Body of pancreas (tissue), 4 donors: ENCODE measurements at regions not wholly inside any gene's neighbourhood (a gene's known extent, or its start where the extent isn't known, plus 50 kb on each side); places are given as distances from the start of the nearest gene placed in this dataset.

ENCODE experiments used
- POLR2A ChIP-seq, 3 donors: fragments of 450-650 bp; IDR thresholded peaks; one replicate each; pipeline ENCODE4 v1.6.1; 2016; ENCODE audit warnings: antibody characterized with exemption in 3 of 3, mild to moderate bottlenecking in 2 of 3
- TF ChIP-seq, protein P1 (sequence below), 7 experiments: fragments of 450-650 bp in 4 of 7; fragments of 200-600 bp in 3 of 7; sonication (generic) in 3 of 7; IDR thresholded peaks; one replicate each; pipeline ENCODE4 v1.5.1; 2016 to 2019; ENCODE audit warnings: antibody characterized with exemption in 7 of 7

DNA sequence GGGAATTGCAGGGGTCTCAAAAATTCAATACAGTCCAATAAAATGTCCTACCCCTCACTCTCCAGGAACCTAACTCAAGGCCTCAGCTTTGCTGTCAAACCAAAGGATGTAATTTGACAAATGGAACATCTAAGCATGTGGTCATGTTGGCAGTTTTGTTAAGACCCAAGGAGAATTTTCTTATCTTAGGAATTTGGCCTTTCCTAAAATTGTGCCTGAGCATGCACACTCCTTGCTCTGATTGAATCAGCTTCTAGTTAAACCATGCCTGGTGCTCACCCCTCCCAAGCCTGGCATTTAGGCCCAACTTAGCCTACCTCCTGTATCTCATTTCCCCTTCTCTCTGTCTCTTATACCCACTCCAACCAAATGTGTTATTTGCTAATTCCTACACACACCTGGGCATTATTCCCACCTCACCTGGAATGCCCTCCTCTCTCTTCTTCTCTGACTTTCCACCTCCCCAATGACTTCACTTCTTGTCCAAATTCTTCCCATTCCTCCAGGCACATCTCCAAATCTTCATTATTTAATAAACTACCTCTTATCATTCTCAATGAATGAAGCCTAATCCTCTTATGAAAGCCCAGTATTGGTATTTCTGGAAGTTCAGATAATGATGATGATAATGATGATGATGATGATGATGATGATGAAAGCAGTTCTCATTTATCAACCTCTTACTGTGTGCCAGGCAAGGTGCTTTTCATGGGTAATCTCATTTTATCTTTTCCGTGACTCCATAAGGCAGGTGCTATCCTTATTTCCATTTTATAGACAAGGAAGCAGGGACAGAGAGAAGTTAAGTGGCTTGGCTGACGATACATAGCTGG is 178.0 kb upstream of the IRX6 start:
- TF ChIP-seq, protein P1, sequence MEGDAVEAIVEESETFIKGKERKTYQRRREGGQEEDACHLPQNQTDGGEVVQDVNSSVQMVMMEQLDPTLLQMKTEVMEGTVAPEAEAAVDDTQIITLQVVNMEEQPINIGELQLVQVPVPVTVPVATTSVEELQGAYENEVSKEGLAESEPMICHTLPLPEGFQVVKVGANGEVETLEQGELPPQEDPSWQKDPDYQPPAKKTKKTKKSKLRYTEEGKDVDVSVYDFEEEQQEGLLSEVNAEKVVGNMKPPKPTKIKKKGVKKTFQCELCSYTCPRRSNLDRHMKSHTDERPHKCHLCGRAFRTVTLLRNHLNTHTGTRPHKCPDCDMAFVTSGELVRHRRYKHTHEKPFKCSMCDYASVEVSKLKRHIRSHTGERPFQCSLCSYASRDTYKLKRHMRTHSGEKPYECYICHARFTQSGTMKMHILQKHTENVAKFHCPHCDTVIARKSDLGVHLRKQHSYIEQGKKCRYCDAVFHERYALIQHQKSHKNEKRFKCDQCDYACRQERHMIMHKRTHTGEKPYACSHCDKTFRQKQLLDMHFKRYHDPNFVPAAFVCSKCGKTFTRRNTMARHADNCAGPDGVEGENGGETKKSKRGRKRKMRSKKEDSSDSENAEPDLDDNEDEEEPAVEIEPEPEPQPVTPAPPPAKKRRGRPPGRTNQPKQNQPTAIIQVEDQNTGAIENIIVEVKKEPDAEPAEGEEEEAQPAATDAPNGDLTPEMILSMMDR (IDR thresholded peaks at IDR 0.05): no peak
- no peak for TF ChIP-seq POLR2A (IDR thresholded peaks at IDR 0.05)
